B cell (primary cell): ENCODE measurements at regions not wholly inside any gene's neighbourhood (a gene's known extent, or its start where the extent isn't known, plus 50 kb on each side); places are given as distances from the start of the nearest gene placed in this dataset.

Source experiments
- ATAC-seq: fragments of 200-7000 bp; cut with Tn5 transposase; one replicate; pipeline ENCODE4 v1.10.0; 2021; ENCODE audit warnings: low read depth, mild to moderate bottlenecking, moderate number of reproducible peaks, moderate library complexity
- CTCF ChIA-PET: fragments of 350-600 bp; sonication (Branson Sonifier 250); formaldehyde crosslinking; loops from one replicate; lab custom pipeline; 2021; ENCODE audit warnings: antibody characterized with exemption, inconsistent platforms; lab: Charles Lee
- POLR2A ChIA-PET: fragments of 350-600 bp; sonication (Branson Sonifier 250); formaldehyde crosslinking; loops from one replicate; lab custom pipeline; 2021; ENCODE audit warnings: antibody characterized with exemption; lab: Charles Lee
- DNase-seq: peaks from one replicate; pipeline ENCODE4 v3.0.0; 2013
- H2AFZ ChIP-seq: 2 replicates; pipeline ENCODE4 v1.6.1; 2012; ENCODE audit warnings: mild to moderate bottlenecking, low read depth, low read length; ENCODE audit not compliant: insufficient read depth, poor library complexity, severe bottlenecking
- H3K27ac ChIP-seq, 2 donors: 1 replicate in 1 of 2; 2 replicates in 1 of 2; pipeline ENCODE4 v1.5.1; 2012 to 2013; ENCODE audit warnings: low read length in 2 of 2, mild to moderate bottlenecking in 2 of 2, moderate library complexity in 1 of 2
- H3K27me3 ChIP-seq, 4 experiments: fragments of 200-600 bp in 1 of 4; sonication (generic) in 1 of 4; replicated peaks in 1 of 4; 1 replicate in 2 of 4; 2 replicates in 2 of 4; pipeline versions ENCODE4 v1.6.1 to v1.7.0; 2013 to 2016; ENCODE audit warnings: low read length in 3 of 4, mild to moderate bottlenecking in 2 of 4, mixed read lengths in 1 of 4, moderate library complexity in 1 of 4; ENCODE audit not compliant: insufficient read depth in 4 of 4, control insufficient read depth in 3 of 4; ENCODE audit errors: control extremely low read depth in 1 of 4
- H3K36me3 ChIP-seq, 2 experiments: replicated peaks in 1 of 2; 1 replicate in 1 of 2; 2 replicates in 1 of 2; pipeline versions ENCODE4 v1.6.1 to v1.7.1; 2013; ENCODE audit warnings: low read length in 1 of 2; ENCODE audit not compliant: insufficient read depth in 2 of 2, control insufficient read depth in 1 of 2; ENCODE audit errors: control extremely low read depth in 1 of 2, extremely low read depth in 1 of 2
- H3K4me1 ChIP-seq, 2 donors: fragments of 200-600 bp in 1 of 2; sonication (generic) in 1 of 2; 1 replicate in 1 of 2; 2 replicates in 1 of 2; pipeline versions ENCODE4 v1.5.1 to v1.6.1; 2013 to 2017; ENCODE audit warnings: low read length in 2 of 2; ENCODE audit not compliant: control insufficient read depth in 2 of 2, insufficient read depth in 2 of 2
- H3K4me2 ChIP-seq: replicated peaks from 2 replicates; pipeline ENCODE3; 2012; ENCODE audit warnings: mild to moderate bottlenecking, low read depth, low read length; ENCODE audit not compliant: poor library complexity, severe bottlenecking
- H3K4me3 ChIP-seq, 5 experiments: fragments of 200-600 bp in 1 of 5; sonication (generic) in 1 of 5; 1 replicate in 3 of 5; 2 replicates in 2 of 5; pipeline versions ENCODE4 v1.5.1 to v1.7.0; 2011 to 2016; ENCODE audit warnings: low read length in 4 of 5, mild to moderate bottlenecking in 4 of 5, low read depth in 2 of 5, control low read depth in 1 of 5, moderate library complexity in 1 of 5; ENCODE audit not compliant: insufficient read depth in 1 of 5; ENCODE audit errors: control extremely low read depth in 1 of 5, extremely low read depth in 1 of 5
- H3K79me2 ChIP-seq: fragments of 200-600 bp; sonication (generic); one replicate; pipeline ENCODE4 v1.6.0; 2016; ENCODE audit warnings: low read length; ENCODE audit not compliant: control insufficient read depth, insufficient read depth
- H3K9ac ChIP-seq: fragments of 200-600 bp; sonication (generic); 2 replicates; pipeline ENCODE4 v1.6.1; 2017; ENCODE audit warnings: mild to moderate bottlenecking, low read length, moderate library complexity
- H3K9me3 ChIP-seq, 3 donors: one replicate each; pipeline versions ENCODE4 v1.6.1 to v1.7.1; 2013; ENCODE audit warnings: low read length in 2 of 3; ENCODE audit not compliant: control insufficient read depth in 2 of 3, insufficient read depth in 1 of 3; ENCODE audit errors: control extremely low read depth in 1 of 3
- H4K20me1 ChIP-seq: 2 replicates; pipeline ENCODE4 v1.6.0; 2012; ENCODE audit warnings: mild to moderate bottlenecking, low read length; ENCODE audit not compliant: insufficient read depth, control insufficient read depth, poor library complexity, severe bottlenecking
- H3K27ac Mint-ChIP-seq: one replicate; pipeline ENCODE4 v1.8.0; 2021; ENCODE audit warnings: mixed read lengths
- H3K27me3 Mint-ChIP-seq: one replicate; pipeline ENCODE4 v1.8.0; 2021; ENCODE audit warnings: mixed read lengths
- H3K4me1 Mint-ChIP-seq: one replicate; pipeline ENCODE4 v1.8.0; 2021; ENCODE audit warnings: mixed read lengths
- H3K4me3 Mint-ChIP-seq: one replicate; pipeline ENCODE4 v1.8.0; 2021; ENCODE audit warnings: mixed read lengths
- H3K9me3 Mint-ChIP-seq: one replicate; pipeline ENCODE4 v1.8.0; 2022; ENCODE audit warnings: mixed read lengths; ENCODE audit not compliant: insufficient read depth
- EZH2 ChIP-seq: IDR thresholded peaks from 2 replicates; pipeline ENCODE4 v1.6.1; 2012; ENCODE audit warnings: borderline replicate concordance, low read depth, mild to moderate bottlenecking, moderate library complexity, low read length; ENCODE audit not compliant: insufficient read depth, poor library complexity, severe bottlenecking
- WGBS: methylation state at CpG from one replicate; pipeline ENCODE4 v1.1.5; 2013; ENCODE audit warnings: missing lambda C conversion rate; ENCODE audit not compliant: insufficient coverage; 5-methylcytosine and 5-hydroxymethylcytosine counted together
- intact Hi-C: fragments of 100-400 bp; cut with micrococcal nuclease; formaldehyde crosslinking; loops from one replicate; pipeline ENCODE4 v1.10.0; 2022
- TF ChIP-seq, protein P1 (sequence below): fragments of 200-600 bp; IDR thresholded peaks from one replicate; pipeline ENCODE4 v1.8.0; 2022; ENCODE audit warnings: antibody characterized with exemption, mild to moderate bottlenecking

- H3K4me3 Mint-ChIP-seq, result no peak overlapping the region
- H3K9me3 Mint-ChIP-seq, result no peaks in the 10 kb centered on the region
- ATAC-seq (no peak), DNase-seq (no peak)
- H3K27me3 ChIP-seq, result no peaks in the 10 kb centered on the region
- H4K20me1 ChIP-seq, result no peaks in the 10 kb centered on the region
- H3K27ac Mint-ChIP-seq, result no peak overlapping the region
- H3K9me3 ChIP-seq, result no peaks in the 10 kb centered on the region
- no peak overlapping the region for H3K9ac ChIP-seq
- TF ChIP-seq, protein P1, sequence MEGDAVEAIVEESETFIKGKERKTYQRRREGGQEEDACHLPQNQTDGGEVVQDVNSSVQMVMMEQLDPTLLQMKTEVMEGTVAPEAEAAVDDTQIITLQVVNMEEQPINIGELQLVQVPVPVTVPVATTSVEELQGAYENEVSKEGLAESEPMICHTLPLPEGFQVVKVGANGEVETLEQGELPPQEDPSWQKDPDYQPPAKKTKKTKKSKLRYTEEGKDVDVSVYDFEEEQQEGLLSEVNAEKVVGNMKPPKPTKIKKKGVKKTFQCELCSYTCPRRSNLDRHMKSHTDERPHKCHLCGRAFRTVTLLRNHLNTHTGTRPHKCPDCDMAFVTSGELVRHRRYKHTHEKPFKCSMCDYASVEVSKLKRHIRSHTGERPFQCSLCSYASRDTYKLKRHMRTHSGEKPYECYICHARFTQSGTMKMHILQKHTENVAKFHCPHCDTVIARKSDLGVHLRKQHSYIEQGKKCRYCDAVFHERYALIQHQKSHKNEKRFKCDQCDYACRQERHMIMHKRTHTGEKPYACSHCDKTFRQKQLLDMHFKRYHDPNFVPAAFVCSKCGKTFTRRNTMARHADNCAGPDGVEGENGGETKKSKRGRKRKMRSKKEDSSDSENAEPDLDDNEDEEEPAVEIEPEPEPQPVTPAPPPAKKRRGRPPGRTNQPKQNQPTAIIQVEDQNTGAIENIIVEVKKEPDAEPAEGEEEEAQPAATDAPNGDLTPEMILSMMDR, result no peak
- TF ChIP-seq EZH2, result no peak
- no peak overlapping the region for H3K27ac ChIP-seq
- H3K27me3 Mint-ChIP-seq, result peaks cover 3% of the 10 kb centered on the region
- no peaks in the 10 kb centered on the region for H3K4me1 Mint-ChIP-seq
- CTCF ChIA-PET, result no interaction called here
- POLR2A ChIA-PET, result no interaction called here
- no peaks in the 10 kb centered on the region for H3K36me3 ChIP-seq
- H3K4me2 ChIP-seq, result no peak overlapping the region
- no peaks in the 10 kb centered on the region for H3K79me2 ChIP-seq
- intact Hi-C loops, result no loop called here
- no peak overlapping the region for H2AFZ ChIP-seq
- no peak overlapping the region for H3K4me3 ChIP-seq
- no peaks in the 10 kb centered on the region for H3K4me1 ChIP-seq
These were observed 115.4 kb upstream of the GADL1 start for GRCh38 chr3:31009881-31010280.

DNA sequence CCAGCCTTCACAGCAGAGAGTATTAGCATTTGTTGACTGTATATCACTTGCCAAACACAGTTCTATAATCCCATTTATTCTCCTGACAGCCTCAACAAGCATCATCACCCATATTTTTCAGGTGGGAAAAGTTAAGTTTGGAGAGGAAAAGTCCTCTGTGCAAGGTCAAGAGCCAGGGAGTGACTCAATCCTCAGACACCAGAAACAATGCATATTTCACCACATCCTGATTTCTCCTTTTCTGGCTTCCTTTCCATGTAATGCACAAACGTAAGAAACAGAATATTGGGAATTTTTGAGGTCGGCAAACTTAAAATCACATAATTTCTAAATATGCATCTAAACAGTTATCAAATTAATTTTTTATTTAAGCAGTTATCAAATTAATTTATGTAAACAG lies 116.0 kb upstream of the GADL1 start:
- Histone ChIP-seq H3K4me3 (no peak overlapping the region), H3K4me2 (no peak overlapping the region), H3K79me2 (no peaks in the 10 kb centered on the region), H3K36me3 (no peaks in the 10 kb centered on the region), H4K20me1 (no peaks in the 10 kb centered on the region), H3K27ac (no peak overlapping the region), H3K27me3 (no peaks in the 10 kb centered on the region), H3K9me3 (no peaks in the 10 kb centered on the region), H3K9ac (no peak overlapping the region), H3K4me1 (no peaks in the 10 kb centered on the region), H2AFZ (no peak overlapping the region)
- POLR2A ChIA-PET, result no interaction called here
- peaks cover 3% of the 10 kb centered on the region for H3K27me3 Mint-ChIP-seq
- no peak overlapping the region for H3K27ac Mint-ChIP-seq
- no peaks in the 10 kb centered on the region for H3K4me1 Mint-ChIP-seq
- no peak overlapping the region for H3K4me3 Mint-ChIP-seq
- ATAC-seq (no peak), DNase-seq (no peak)
- H3K9me3 Mint-ChIP-seq, result no peaks in the 10 kb centered on the region
- intact Hi-C loops, result no loop called here
- CTCF ChIA-PET, result no interaction called here
- TF ChIP-seq, protein P1, result no peak
- no peak for TF ChIP-seq EZH2
- no CpG with 5 or more reads among the region's 2 CpGs for WGBS
